GM21576 (cell line): ENCODE measurements at regions not wholly inside any gene's neighbourhood (a gene's known extent, or its start where the extent isn't known, plus 50 kb on each side); places are given as distances from the start of the nearest gene placed in this dataset.
"Not testable (repeated sequence)": the region's sequence is repeated elsewhere in the genome, so short reads cannot be mapped to it uniquely, and the experiment has no call there.

Experiments used
- ATAC-seq: cut with Tn5 transposase; IDR thresholded peaks from one replicate; pipeline ENCODE4 v1.9.1; 2021; ENCODE audit warnings: mild to moderate bottlenecking, moderate library complexity; ENCODE audit not compliant: unreplicated experiment

GRCh38 chr4:165813606-165814005, 59.4 kb upstream of the TLL1 start:
- ATAC-seq, result no peak

- no peak for ATAC-seq
Measured at GRCh38 chr4:165814256-165815020, 58.6 kb upstream of the TLL1 start.

GRCh38 chr4:165819126-165819525, 53.9 kb upstream of the TLL1 start:
- not testable (repeated sequence) for ATAC-seq
